Stimulated activated CD4-positive, alpha-beta T cell treated with anti-CD3 and anti-CD28 coated beads, Interleukin-2, amount 100 ng/mL, for 4 hours (primary cell): ENCODE measurements at regions not wholly inside any gene's neighbourhood (a gene's known extent, or its start where the extent isn't known, plus 50 kb on each side); places are given as distances from the start of the nearest gene placed in this dataset.
A peak's percentile ranks its signal among the peaks of the same experiment; 100 is the strongest.

ENCODE experiments used
- DNase-seq: peaks from one replicate; pipeline ENCODE4 v3.0.0-alpha.2; 2020; ENCODE audit warnings: low read depth

- no peak for DNase-seq
These were observed 131.0 kb upstream of the C1GALT1 start for GRCh38 chr7:7051206-7051877.

GRCh38 chr7:7054252-7054830 is 128.0 kb upstream of the C1GALT1 start:
- DNase-seq = no peak

DNA sequence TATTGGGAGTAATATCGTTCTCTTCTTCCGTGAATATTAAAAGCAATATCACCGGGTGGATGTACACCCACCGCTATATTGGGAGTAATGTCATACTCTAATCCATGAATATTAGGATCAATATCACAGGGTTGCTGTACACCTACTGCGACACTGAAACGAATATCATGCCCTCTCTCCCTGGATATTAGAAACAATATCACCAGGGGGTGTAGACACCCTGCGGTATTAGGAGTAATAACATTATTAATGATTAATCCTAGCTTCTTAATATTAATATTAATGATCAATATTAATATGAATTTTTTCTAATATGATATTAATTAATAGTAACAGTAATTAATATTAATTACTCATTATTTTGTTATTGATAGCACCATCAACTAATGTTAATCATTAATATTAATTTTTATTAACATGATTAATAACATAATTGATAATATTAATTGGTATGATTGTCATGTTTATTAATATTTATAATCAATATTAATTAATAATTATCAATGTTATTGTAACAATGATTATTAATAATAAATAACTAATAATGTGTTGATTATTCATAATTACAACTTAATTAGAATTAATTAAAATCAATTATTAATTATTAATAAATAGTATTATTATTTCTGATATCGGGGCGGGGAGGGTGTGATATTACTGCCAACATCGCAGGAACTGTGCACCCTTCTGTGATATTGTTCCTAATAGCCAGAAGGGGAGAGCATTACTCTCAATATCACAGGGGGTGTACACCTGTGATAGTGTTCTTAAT is 121.3 kb upstream of the C1GALT1 start:
- DNase-seq = no peak

DNA sequence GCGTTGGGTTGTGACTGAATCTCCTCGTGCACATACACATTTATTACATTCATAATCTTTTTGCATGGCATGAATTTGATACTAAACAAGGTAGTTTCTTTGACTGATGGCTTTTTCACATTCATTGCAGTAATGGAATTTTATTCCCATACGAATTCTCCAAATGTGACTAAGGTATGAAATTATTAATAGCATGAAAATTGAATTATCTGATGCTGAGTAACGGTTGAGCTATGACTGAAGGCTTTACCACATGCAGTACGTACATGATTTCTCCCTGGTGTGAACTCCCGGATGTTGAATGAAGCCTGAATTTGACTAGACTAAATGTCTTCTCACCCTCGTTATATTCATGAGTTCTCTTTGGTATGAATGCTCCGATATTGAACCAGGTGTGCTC is 104.4 kb upstream of the C1GALT1 start:
- DNase-seq = no peak

DNA sequence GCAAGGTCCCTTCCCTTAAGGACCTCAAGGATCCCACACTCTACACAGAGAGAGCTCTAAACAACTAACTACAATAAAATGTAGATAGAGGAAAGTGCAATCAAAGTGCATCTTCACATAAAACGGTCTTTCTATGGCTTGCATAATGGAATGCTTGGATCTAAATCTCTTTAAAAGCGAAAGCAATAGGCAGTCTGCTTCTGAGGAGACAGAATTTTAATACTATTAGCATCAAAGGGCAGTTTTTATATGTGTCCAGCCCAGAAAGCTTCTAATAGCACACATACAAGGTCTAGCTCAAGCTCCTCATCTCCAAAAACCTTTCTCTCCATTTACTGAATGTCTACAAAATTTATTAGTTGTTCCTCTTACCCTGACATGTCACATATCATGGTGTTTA is 101.5 kb upstream of the C1GALT1 start:
- no peak for DNase-seq

- no peak for DNase-seq
These were observed 91.9 kb upstream of the C1GALT1 start for GRCh38 chr7:7090460-7090859.

- DNase-seq = no peak
These were observed 84.0 kb upstream of the C1GALT1 start for GRCh38 chr7:7098280-7098818.

- no peak for DNase-seq
These were observed 82.7 kb upstream of the C1GALT1 start for GRCh38 chr7:7099584-7100014.

- DNase-seq = no peak
These were observed 81.9 kb upstream of the C1GALT1 start for GRCh38 chr7:7100432-7100849.

GRCh38 chr7:7102906-7103305 is 79.4 kb upstream of the C1GALT1 start:
- no peak for DNase-seq

DNA sequence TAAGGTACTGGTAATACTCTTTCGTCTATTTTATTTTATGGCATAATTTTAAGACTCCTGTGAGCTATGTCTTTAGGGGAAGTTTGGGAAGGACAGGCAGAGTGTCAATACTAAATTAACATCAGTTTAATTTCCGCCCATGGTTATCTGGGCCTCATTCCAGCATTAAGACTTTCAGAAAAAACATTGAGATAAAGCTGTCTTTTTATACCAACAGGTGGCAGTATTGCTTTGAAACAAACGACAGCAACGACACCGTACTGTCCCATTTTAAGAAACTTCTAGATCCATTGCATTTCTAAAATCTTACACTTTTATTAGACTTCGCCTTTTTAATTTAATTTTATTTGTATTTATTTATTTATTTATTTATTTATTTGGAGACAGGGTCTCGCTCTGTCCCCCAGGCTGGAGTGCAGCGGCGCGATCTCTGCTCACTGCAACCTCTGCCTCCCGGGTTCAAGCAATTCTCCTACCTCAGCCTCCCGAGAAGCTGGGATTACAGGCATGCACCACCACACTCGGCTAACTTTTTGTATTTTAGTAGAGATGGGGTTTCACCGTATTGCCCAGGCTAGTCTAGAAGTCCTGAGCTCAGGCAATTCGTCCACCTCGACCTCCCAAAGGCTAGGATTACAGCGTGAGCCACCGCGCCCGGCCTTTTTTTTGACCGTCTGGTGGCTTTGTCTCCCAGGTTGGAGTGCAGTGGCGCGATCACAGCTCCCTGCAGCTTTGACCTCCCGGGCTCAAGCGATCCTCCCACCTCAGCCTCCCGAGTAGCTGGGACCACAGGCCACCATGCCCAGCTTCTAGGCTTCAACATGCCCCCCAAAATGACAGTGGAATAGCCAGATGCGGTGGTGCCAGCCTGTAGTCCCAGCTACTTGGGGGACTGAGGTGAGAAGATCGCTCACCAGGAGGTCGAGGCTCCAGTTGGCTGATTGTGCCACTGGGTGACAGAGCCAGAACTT is 78.7 kb upstream of the C1GALT1 start:
- DNase-seq = peak; percentile 2

DNA sequence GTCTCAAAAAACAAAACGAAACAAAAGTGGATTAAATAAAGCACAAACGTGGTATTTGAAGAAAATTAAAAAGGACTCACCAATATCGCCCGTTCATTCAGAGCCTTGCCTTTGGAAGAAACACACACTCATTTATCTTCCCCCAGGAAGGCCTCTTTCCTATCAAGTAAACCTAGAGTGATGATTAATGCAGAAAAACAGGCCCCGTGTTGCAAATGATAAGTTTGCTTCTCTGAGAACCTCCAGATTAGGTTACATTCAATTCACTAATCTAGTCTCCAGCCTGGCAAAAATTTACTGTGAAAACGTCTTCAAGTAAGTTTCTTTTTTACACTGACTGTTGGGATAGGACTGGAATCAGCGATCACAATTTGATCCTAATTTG is 78.0 kb upstream of the C1GALT1 start:
- DNase-seq = no peak

DNA sequence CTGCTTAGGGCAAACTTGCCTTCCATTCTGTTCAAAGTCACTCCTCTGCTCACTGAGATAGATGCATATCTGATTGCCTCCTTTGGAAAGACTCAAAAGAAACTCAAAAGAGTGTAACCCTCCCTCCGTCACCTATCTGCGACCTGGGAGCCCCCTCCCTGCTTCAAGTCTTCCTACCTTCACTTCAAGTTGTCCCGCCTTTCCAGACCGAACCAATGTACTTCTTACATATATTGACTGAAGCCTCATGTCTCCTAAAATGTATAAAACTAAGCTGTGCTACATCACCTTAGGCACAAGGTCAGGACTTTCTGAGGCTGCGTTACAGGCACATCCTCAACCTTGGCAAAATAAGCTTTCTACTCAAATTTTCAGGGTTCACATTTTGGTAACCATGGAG is 77.4 kb upstream of the C1GALT1 start:
- no peak for DNase-seq

DNA sequence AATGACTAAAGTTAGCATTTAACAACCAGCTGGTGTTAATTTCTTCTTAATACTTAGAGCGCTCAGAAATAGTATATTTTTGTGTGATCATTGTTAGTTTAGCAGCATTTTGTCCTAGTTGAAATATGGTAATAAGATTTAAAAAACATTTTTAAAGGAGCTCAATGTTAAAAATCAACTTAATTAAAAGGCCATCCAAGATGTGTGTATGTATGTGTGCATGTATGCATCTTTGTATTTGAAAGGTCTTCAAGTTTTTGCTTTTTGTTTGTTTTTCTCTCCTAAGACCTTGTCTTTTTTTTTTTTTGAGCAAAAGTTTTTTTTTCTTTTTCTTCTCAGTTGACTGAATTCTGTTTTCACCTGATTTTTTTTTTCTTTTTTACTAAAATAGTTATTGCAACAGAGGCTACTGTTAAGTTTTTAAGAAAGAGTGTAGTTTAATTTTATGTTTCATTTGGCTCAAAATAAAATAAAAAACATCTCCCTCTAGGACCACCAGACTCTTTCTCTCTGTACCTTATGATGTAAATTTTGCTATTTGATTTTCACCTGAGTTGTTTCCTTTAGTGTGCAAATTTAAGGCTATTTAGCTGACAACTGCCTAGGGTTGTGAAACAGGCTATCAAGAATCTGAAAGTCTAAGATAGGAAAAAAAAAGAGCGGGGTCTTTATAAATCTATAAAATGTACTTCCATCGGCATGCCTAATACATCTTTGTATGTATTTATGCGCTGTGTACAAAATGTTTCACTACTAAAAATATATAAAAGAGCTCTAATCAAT is 76.4 kb upstream of the C1GALT1 start:
- DNase-seq = no peak

GRCh38 chr7:7108931-7109330 is 73.4 kb upstream of the C1GALT1 start:
- DNase-seq = no peak

DNA sequence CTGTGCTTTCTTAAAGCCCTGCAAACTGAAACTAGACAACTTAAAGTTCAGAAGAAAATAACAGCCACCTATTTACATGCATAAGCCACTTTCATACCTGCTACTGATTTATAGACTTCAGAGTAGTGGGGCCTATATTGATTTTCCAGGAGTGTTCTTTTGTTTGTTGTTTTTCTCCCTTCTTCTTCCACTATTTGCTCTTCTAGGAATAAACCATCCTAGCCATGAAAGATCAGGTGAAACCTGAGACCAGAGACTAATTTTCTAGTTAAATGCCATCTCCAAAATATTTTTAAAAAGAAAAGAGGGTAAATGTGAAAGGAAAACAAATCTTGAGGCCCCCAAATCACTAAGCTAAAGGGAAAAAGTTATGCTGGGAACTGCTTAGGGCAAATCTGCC is 72.4 kb upstream of the C1GALT1 start:
- no peak for DNase-seq

DNA sequence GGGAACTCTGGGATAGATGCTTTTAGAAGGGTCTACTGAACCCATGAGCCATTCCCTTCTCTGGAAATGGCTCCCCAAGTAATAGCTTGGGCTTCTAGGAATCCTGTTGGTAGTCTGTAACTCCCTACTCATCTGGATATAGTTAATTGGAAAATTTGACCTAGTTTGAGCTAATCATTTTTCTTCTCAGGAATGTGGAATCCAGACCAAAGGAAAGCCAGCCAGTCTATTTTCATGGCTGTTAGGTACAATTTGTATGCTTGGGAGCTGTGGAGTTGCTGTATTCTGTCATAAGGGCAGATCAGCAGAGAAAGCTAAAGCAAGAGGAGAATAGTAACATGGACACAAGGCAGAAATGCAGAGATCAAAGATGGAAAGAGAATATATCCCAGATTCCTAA is 71.6 kb upstream of the C1GALT1 start:
- no peak for DNase-seq

- DNase-seq = no peak
These were observed 69.5 kb upstream of the C1GALT1 start for GRCh38 chr7:7112868-7113267.

DNA sequence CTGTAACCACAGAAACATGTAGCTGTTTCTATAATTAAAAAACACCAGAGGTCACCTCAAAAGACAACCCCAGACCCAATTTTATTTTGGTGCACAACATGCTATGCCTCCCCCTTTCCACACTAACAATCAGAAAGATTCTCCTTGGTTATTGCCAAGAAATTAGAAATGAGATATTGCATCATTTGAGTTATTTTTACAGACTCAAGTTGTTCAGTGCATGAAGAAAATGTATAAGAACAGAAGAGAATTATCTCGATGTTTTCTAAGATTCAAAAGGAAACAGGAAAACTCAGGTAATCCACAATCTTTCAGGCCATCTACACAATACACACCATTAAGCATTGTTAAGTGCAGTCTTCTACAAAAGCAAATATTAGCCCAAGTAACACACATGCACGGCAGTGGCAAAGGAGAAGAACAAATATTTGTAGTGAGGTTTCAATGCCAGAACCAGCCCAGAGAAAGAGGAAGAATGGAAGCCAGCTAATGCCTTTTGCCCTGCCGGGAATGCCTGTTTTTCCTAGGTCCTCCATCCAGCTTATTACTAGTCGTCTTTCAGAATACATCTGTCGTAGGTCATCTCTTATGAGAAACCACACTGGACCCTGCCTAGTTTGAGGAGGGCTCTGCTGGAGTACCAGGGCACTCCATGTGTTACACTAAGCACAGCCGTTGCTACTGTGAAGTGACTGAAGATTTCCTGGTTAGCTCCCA is 67.6 kb upstream of the C1GALT1 start:
- no peak for DNase-seq

DNA sequence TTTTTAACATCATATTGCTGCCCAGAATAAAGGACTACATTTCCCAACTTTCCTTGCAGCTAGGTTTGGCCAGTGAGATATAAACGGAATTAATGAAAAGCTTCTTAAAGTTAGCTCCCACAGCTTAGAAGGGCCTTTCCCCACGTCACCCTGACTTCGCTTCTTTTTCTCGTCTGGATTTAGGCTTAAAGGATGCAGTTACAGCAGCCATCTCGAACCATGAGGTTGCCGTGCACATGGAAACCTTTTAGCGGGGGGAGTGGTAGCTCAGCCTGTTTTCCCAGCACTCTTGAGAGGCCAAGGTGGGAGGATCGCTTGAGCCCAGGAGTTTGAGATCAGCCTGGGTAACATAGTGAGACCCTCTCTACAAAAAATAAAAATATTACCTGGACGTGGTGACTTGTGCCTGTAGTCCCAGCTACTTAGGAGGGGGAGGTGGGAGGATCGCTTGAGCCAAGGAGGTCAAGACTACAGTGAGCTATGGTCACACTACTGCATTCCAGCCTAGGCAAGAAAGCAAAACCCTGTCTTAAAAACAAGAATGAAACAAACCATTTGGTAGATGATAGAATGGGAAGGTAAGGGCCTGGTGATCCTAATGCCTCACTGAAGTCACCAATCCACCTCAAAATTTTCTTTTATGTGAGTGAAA is 64.3 kb upstream of the C1GALT1 start:
- no peak for DNase-seq
